ENCODE measurements at regions not wholly inside any gene's neighbourhood (a gene's known extent, or its start where the extent isn't known, plus 50 kb on each side); places are given as distances from the start of the nearest gene placed in this dataset.

DNA sequence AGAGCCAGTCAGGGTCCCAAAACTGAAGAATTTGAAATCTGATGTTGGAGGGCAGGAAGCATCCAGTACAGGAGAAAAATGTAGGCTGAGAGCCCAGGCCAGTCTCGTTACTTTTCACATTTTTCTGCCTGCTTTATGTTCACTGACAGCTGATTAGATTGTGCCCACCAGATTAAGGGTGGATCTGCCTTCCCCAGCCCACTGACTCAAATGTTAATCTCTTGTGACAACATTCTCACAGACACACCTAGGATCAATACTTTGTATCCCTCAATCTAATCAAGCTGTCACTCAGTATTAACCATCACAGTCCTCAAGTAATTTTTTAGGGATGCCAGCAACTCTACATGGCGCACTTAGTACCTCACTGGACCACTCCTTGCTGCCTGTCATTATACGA lies 1345.3 kb downstream of the FAM181B start:
- Histone ChIP-seq H3K4me3 (no peak overlapping the region), H3K27ac (no peak overlapping the region)
- no peak for TF ChIP-seq CTCF (IDR thresholded peaks at IDR 0.05)
- DNase-seq (ENCODE audit: low spot score): no peak

DNA sequence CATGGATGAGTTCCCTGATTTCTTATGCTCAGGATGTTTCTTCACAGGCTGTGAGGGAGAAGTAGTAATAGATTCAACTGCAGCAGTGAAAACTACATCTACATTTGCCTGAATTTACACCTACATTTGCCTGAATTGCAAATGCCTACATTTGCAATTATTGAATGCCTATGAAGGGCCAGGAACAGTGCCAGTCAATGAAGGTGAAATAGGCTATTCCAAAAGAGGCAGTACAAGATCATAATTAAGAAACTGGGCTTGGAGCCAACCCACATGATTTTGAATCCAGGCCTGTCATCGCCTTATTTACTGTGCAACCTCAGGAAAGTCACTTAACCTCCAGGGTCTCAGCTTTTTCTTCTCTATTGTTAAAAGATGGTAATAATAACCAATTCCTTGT lies 1353.3 kb downstream of the FAM181B start:
- no peak for DNase-seq (ENCODE audit: low spot score)
- no peak for TF ChIP-seq CTCF (IDR thresholded peaks at IDR 0.05)
- Histone ChIP-seq H3K4me3 (no peak overlapping the region), H3K27ac (no peak overlapping the region)

GRCh38 chr11:81377418-81377817 lies 1356.2 kb downstream of the FAM181B start:
- no peak for DNase-seq (ENCODE audit: low spot score)
- H3K4me3 ChIP-seq: no peak overlapping the region
- H3K27ac ChIP-seq: no peak overlapping the region
- TF ChIP-seq CTCF (IDR thresholded peaks at IDR 0.05): no peak

DNA sequence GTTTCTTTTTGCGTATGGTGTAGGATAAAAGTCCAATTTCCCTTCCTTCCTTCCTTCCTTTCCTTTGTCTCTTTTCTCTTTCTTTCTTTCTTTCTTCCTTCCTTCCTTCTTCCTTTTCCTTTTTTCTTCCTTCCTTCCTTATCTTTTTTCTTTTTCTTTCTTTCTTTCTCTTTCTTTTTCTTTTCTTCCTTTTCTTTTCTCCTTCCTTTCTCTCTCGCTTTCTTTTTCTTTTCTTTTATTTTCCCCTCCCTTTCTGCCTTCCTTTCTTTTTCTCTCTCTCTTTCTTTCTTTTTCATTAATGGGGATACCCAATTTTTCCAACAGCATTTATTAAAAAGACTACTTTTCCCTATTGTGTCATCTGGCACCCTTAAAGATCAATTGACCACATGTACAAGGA lies 1359.7 kb downstream of the FAM181B start:
- Histone ChIP-seq H3K4me3 (no peak overlapping the region), H3K27ac (no peak overlapping the region)
- no peak for TF ChIP-seq CTCF (IDR thresholded peaks at IDR 0.05)
- DNase-seq (ENCODE audit: low spot score): no peak

DNA sequence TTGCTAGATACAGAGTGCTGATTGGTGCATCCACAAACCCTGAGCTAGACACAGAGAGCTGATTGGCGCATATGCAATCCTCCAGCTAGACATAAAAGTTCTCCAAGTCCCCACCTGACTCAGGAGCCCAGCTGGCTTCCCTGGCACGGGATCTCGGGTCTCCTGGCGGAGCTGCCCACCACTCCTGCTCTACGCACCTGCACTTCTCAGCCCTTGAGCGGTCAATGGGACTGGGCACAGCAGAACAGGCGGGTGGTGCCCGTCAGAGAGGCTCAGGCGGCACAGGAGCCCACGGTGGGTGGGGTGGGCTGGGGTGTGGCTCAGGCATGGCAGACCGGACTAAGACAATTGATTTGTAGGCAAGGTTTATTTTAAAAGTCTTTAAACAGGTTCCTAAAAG lies 1365.5 kb downstream of the FAM181B start:
- H3K27ac ChIP-seq: no peak overlapping the region

GRCh38 chr11:81365496-81365895 lies 1368.2 kb downstream of the FAM181B start:
- TF ChIP-seq CTCF (IDR thresholded peaks at IDR 0.05): no peak
- Histone ChIP-seq H3K4me3 (no peak overlapping the region), H3K27ac (no peak overlapping the region)
- DNase-seq (ENCODE audit: low spot score): no peak

More for the DNA sequence above, 1365.5 kb downstream of the FAM181B start:
- DNase-seq (ENCODE audit: low spot score): no peak
- no peak overlapping the region for H3K4me3 ChIP-seq
- TF ChIP-seq CTCF (IDR thresholded peaks at IDR 0.05): no peak

- Histone ChIP-seq H3K4me3 (no peak overlapping the region), H3K27ac (no peak overlapping the region)
- TF ChIP-seq CTCF (IDR thresholded peaks at IDR 0.05): no peak
- no peak for DNase-seq (ENCODE audit: low spot score)
These were observed 1374.2 kb downstream of the FAM181B start for GRCh38 chr11:81359476-81359875.

Measured in coronary artery (tissue), 2 donors.